ENCODE measurements at regions not wholly inside any gene's neighbourhood (a gene's known extent, or its start where the extent isn't known, plus 50 kb on each side); places are given as distances from the start of the nearest gene placed in this dataset.

DNA sequence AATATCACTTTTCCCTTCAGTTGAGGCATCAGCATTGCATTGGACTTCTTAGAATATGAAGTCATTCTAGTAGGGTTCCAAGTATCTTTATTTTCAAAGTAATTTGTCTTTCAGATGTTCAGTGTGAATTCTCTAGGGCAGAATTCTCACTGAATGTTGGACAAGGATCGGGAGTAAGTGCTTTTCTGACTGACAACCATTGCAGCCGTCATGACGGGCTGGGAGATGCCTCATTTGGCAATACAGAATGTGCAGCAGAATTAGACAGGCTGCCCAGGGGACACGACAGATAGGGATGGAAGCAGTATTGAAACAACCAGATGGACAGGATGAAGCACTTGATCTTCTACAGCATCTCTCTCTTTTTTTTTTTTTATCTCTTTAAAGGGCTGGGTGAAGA is 129.0 kb downstream of the ICE1 start:
- DNase-seq (ENCODE audit: low spot score): no peak

DNA sequence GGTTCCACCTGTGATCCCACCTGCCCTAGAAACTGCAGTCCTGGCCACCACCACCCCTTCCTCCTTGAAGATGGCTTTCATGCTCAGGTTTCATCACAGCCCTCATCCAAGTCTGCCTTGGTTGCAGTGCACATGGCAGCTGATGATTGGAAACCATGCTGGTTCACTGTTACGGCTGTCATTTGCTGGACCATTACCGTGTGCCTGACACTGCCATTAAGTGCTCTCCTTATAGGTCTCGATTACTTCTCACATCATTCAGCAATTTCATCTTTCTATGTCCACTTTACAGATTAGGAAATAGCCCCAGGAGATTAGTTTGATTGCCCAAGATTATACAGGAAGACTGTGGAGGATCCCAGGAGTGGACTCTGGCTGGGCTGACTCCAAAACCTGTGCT is 123.9 kb downstream of the ICE1 start:
- DNase-seq (ENCODE audit: low spot score): no peak

DNA sequence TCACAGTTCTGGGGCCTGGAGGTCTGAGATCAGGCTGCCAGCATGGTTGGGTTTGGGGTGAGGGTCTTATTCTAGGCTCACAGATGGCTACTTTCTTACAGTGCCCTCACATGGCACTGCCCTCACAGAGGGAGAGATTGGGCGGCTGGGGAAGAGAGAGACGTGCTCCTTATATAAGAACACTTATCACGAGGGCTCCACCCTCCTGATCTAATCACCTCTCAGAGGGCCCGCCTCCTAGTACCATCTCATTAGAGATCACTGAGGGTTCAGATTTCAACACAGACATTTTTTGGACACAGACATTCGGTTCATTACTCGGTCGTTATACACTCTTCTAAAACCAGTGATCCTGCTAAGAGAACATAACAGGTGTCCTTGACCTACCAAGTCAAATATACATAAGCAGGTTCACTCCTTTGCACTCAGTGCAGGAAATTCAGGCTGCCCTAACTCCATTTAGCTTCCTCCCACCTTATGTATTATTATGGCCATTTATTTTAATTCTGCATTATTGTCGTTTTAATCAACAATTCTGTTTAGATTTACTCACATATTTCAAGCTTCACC is 121.7 kb downstream of the ICE1 start:
- DNase-seq (ENCODE audit: low spot score): no peak

DNA sequence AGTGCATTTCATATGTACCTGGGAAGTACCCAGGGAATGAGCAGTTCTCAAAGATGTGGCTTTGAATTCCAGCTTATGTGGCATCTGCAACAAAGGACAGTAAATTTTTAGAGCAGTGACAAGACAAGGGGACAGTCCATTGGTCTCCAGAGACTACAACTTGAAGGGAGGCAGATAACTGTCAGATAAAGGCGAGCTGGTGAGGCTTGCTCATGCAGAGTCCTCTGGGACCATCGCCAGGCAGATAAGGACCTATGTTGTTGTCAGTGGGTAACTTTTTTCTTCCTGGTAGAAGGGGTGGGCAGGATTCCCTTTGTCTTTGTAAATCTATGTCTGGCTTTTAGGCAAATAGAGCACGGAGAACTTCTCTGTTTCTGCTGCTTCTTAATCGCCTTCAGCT is 120.2 kb downstream of the ICE1 start:
- DNase-seq (ENCODE audit: low spot score): no peak

DNA sequence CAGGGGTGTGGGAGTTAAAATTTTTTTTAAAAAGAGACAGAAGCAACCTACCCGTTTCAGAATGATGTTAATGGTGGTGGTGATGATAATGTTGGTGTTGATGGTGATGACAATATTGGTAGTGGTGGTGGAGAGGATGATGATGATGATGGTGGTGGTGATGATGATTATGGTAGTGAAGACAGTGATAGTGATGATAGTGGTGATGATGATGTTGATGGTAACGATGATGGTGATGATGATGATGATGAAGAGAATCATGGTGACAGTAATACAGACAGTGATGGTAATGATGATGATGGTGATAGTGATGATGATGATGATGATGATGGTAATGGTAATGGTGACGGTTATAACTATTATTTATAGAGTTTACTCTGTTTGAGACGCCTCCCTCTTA is 117.6 kb downstream of the ICE1 start:
- DNase-seq (ENCODE audit: low spot score): no peak
